Adrenal gland (tissue), 9 donors: ENCODE measurements at regions not wholly inside any gene's neighbourhood (a gene's known extent, or its start where the extent isn't known, plus 50 kb on each side); places are given as distances from the start of the nearest gene placed in this dataset.

Experiments
- DNase-seq, 7 donors: peaks; one replicate each; pipeline ENCODE4 v3.0.0-alpha.2; 2019 to 2020
- H3K27ac ChIP-seq, 5 donors: fragments of 200-600 bp; sonication (generic) in 4 of 5; 1 replicate in 3 of 5; 2 replicates in 2 of 5; pipeline versions ENCODE4 v1.5.1 to v1.8.0; 2016 to 2020; ENCODE audit warnings: mild to moderate bottlenecking in 1 of 5
- H3K27me3 ChIP-seq: fragments of 200-600 bp; 2 replicates; pipeline ENCODE4 v1.8.0; 2021
- H3K36me3 ChIP-seq, 2 donors: fragments of 200-600 bp; replicated peaks in 1 of 2; 1 replicate in 1 of 2; 2 replicates in 1 of 2; pipeline versions ENCODE4 v1.5.1 to v1.8.0; 2018 to 2022
- H3K4me1 ChIP-seq, 2 donors: fragments of 200-600 bp; replicated peaks in 1 of 2; 1 replicate in 1 of 2; 2 replicates in 1 of 2; pipeline versions ENCODE4 v1.5.1 to v1.8.0; 2018 to 2021
- H3K4me3 ChIP-seq, 4 donors: fragments of 200-600 bp; sonication (generic) in 3 of 4; one replicate each; pipeline ENCODE4 v1.5.1; 2016 to 2018
- H3K9me3 ChIP-seq, 3 donors: fragments of 200-600 bp; sonication (generic) in 1 of 3; replicated peaks in 1 of 3; 1 replicate in 2 of 3; 2 replicates in 1 of 3; pipeline versions ENCODE4 v1.5.1 to v1.8.0; 2016 to 2021
- CTCF ChIP-seq, 6 experiments: fragments of 450-650 bp in 4 of 6; fragments of 200-600 bp in 2 of 6; sonication (generic) in 1 of 6; IDR thresholded peaks; 1 replicate in 5 of 6; 2 replicates in 1 of 6; pipeline versions ENCODE4 v1.5.1 to v1.8.0; 2016 to 2021; ENCODE audit warnings: antibody characterized with exemption in 6 of 6, mild to moderate bottlenecking in 2 of 6, moderate library complexity in 1 of 6
- POLR2A ChIP-seq, 2 donors: fragments of 450-650 bp; IDR thresholded peaks; one replicate each; pipeline ENCODE4 v1.6.1; 2017; ENCODE audit warnings: antibody characterized with exemption in 2 of 2, mild to moderate bottlenecking in 2 of 2, moderate library complexity in 1 of 2
- WGBS, 4 donors: extraction: QIAGEN DNeasy Blood & Tissue Kit in 2 of 4; methylation state at CpG; one replicate each; pipeline versions ENCODE4 v1.1.5 to v1.1.7; 2013 to 2017; 5-methylcytosine and 5-hydroxymethylcytosine counted together
- intact Hi-C, 2 donors: fragments of 100-400 bp; cut with DNase I; formaldehyde crosslinking; loops; one replicate each; pipeline versions ENCODE4 v1.14.1 to v1.15.0; 2022 to 2023
- donor health status: healthy with polysubstance abuse.
- donor health status: Bipolar disorder and iron deficiency.
- donor health status: DM: yes; HTN: yes; CAD: no.
- donor health status: DM: no; HTN: no; CAD: no.
- donor health status: DM: no; HTN: no; CAD: no.

DNA sequence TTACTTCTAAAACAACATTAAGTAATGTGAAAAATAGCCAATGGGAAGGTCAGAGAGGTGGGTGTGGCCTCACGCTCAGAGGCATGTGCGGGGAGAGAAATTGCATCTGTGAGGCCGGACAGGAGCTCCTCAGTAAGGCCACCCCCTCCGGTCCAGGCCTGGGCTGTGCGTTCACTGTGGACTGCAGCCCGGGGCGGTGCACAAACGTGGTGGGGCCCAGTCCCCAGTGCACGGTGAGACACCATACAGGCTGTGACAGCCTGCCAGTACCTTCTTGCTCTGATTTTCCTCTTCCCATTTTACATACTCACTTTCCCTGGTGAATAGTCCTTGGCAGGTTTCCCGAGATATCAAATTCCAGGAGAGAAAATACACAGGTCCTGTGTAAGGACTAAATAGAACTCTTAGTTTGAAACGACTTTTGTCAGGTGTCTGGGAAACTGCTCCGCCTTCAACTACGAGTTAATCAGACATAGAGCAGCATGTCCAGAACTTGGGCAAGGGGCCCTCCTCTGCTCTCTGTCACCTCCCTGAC is 174.1 kb upstream of the MKI67 start:
- no peaks in the 10 kb centered on the region for H3K36me3 ChIP-seq
- H3K9me3 ChIP-seq, result no peaks in the 10 kb centered on the region
- no peak overlapping the region for H3K4me3 ChIP-seq
- no peaks in the 10 kb centered on the region for H3K4me1 ChIP-seq
- H3K27ac ChIP-seq, result no peak overlapping the region
- no peaks in the 10 kb centered on the region for H3K27me3 ChIP-seq
- 76 to 81% (median 78%) methylated on average over 13 of the region's 13 CpGs for WGBS, 4 donors
- no peak for DNase-seq
- intact Hi-C loops, result no loop called here
- TF ChIP-seq CTCF (IDR thresholded peaks at IDR 0.05) (no peak), POLR2A (IDR thresholded peaks at IDR 0.05) (no peak)

- WGBS, 4 donors, result 74 to 81% (median 79%) methylated on average over 5 of the region's 5 CpGs
- H3K27me3 ChIP-seq, result no peaks in the 10 kb centered on the region
- H3K4me3 ChIP-seq, result no peak overlapping the region
- DNase-seq, result no peak
- H3K9me3 ChIP-seq, result no peaks in the 10 kb centered on the region
- TF ChIP-seq POLR2A (IDR thresholded peaks at IDR 0.05) (no peak), CTCF (IDR thresholded peaks at IDR 0.05) (no peak)
- H3K36me3 ChIP-seq, result no peaks in the 10 kb centered on the region
- no peak overlapping the region for H3K27ac ChIP-seq
- H3K4me1 ChIP-seq, result no peaks in the 10 kb centered on the region
- intact Hi-C loops, result no loop called here
These were observed 174.8 kb upstream of the MKI67 start for GRCh38 chr10:128301051-128301450.

DNA sequence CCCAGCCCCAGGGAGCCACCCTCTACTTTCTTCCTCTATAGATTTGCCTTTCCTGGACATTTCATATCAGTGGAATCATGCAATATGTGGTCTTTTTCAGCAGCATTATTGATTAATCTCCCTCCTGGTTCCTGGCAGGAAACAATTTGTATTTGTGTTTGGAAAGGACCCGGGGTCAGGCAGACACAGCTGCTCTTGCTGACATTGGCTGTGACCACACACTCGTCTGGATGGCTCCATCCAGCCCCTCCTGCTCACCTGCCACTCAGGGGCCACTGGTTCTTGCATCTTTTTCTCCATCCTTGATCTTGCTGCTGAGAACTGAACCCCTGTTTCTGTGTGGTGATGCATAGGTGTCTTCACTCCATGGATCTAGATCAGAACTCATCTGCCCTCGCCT is 176.6 kb upstream of the MKI67 start:
- Histone ChIP-seq H3K4me3 (no peak overlapping the region), H3K27me3 (no peaks in the 10 kb centered on the region), H3K4me1 (no peaks in the 10 kb centered on the region), H3K36me3 (no peaks in the 10 kb centered on the region), H3K9me3 (no peaks in the 10 kb centered on the region), H3K27ac (no peak overlapping the region)
- no peak for DNase-seq
- 52 to 60% (median 55%) methylated on average over 3 of the region's 3 CpGs for WGBS, 4 donors
- intact Hi-C loops, result no loop called here
- TF ChIP-seq CTCF (IDR thresholded peaks at IDR 0.05), result no peak
- TF ChIP-seq POLR2A (IDR thresholded peaks at IDR 0.05), result no peak

DNA sequence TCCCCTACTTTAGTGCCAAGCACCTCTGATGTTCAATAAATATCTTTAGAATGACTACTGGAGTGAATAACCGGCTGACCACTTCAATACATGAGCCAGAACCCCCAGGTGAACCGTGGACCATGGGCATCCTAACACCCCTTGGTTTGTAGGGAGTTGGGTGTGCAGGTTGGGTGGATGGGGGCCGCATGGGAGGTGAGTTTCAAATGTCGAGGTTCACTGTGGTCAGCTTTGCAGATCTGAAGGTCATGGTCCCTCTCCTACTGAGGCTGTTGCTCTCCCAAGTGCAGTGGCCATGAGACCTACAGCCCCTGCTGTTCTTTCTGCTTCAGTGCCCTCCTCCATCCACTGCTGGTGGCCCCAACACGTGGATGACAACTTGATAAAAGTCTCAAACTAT is 178.0 kb upstream of the MKI67 start:
- H3K27me3 ChIP-seq, result no peaks in the 10 kb centered on the region
- no peaks in the 10 kb centered on the region for H3K4me1 ChIP-seq
- no peaks in the 10 kb centered on the region for H3K9me3 ChIP-seq
- intact Hi-C loops, result no loop called here
- no peak overlapping the region for H3K27ac ChIP-seq
- TF ChIP-seq POLR2A (IDR thresholded peaks at IDR 0.05), result no peak
- no peak for TF ChIP-seq CTCF (IDR thresholded peaks at IDR 0.05)
- 51 to 63% (median 59%) methylated on average over 5 of the region's 5 CpGs for WGBS, 4 donors
- H3K36me3 ChIP-seq, result no peaks in the 10 kb centered on the region
- H3K4me3 ChIP-seq, result no peak overlapping the region
- DNase-seq, result no peak
